CD4-positive, alpha-beta T cell treated with Interleukin-4 for 1 hour (primary cell): ENCODE measurements at regions not wholly inside any gene's neighbourhood (a gene's known extent, or its start where the extent isn't known, plus 50 kb on each side); places are given as distances from the start of the nearest gene placed in this dataset.

Experiments
- DNase-seq, 2 donors: peaks; one replicate each; pipeline ENCODE4 v3.0.0-alpha.2; 2020 to 2022

- no peak for DNase-seq
These were observed 69.0 kb upstream of the OTOS start for GRCh38 chr2:240209493-240209892.

GRCh38 chr2:240210198-240210965 lies 69.9 kb upstream of the OTOS start:
- DNase-seq = no peak

GRCh38 chr2:240211096-240211495 lies 70.6 kb upstream of the OTOS start:
- no peak for DNase-seq

GRCh38 chr2:240211598-240212424 lies 71.4 kb upstream of the OTOS start:
- DNase-seq = no peak

- DNase-seq = no peak
These were observed 72.2 kb upstream of the OTOS start for GRCh38 chr2:240212425-240213225.

- DNase-seq = no peak
These were observed 72.7 kb upstream of the OTOS start for GRCh38 chr2:240213226-240213475.

GRCh38 chr2:240213476-240214421 lies 73.3 kb upstream of the OTOS start:
- no peak for DNase-seq

- no peak for DNase-seq
These were observed 74.6 kb upstream of the OTOS start for GRCh38 chr2:240214790-240215675.

GRCh38 chr2:240215676-240216051 lies 75.2 kb upstream of the OTOS start:
- DNase-seq = no peak

GRCh38 chr2:240216167-240216566 lies 75.7 kb upstream of the OTOS start:
- no peak for DNase-seq

GRCh38 chr2:240217431-240218301 lies 77.2 kb upstream of the OTOS start:
- DNase-seq = no peak

- DNase-seq = no peak
These were observed 78.9 kb upstream of the OTOS start for GRCh38 chr2:240219208-240219890.

- no peak for DNase-seq
These were observed 79.9 kb upstream of the OTOS start for GRCh38 chr2:240220371-240220770.

- DNase-seq = no peak
These were observed 83.2 kb upstream of the OTOS start for GRCh38 chr2:240223631-240224030.

GRCh38 chr2:240224676-240225075 lies 84.2 kb upstream of the OTOS start:
- DNase-seq = no peak

- no peak for DNase-seq
These were observed 84.7 kb upstream of the OTOS start for GRCh38 chr2:240225131-240225530.

GRCh38 chr2:240225660-240226475 lies 85.4 kb upstream of the OTOS start:
- no peak for DNase-seq

- DNase-seq = no peak
These were observed 86.4 kb upstream of the OTOS start for GRCh38 chr2:240226672-240227537.
